ENCODE measurements at regions not wholly inside any gene's neighbourhood (a gene's known extent, or its start where the extent isn't known, plus 50 kb on each side); places are given as distances from the start of the nearest gene placed in this dataset.
"Not testable (repeated sequence)": the region's sequence is repeated elsewhere in the genome, so short reads cannot be mapped to it uniquely, and the experiment has no call there.

DNA sequence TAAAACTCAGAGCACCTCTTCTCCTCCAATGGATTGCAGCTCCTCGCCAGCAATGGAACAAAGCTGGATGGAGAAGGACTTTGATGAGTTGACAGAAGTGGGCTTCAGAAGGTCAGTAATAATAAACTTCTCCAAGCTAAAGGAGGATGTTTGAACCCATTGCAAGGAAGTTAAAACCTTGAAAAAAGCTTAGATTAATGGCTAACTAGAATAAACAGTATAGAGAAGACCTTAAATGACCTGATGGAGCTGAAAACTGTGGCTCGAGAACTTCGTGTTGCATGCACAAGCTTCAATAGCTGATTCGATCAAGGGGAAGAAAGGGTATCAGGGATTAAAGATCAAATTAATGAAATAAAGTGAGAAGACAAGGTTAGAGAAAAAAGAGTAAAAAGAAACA is 112.3 kb upstream of the PIK3R1 start:
- WGBS = 99% methylated on average over 4 of the region's 4 CpGs

DNA sequence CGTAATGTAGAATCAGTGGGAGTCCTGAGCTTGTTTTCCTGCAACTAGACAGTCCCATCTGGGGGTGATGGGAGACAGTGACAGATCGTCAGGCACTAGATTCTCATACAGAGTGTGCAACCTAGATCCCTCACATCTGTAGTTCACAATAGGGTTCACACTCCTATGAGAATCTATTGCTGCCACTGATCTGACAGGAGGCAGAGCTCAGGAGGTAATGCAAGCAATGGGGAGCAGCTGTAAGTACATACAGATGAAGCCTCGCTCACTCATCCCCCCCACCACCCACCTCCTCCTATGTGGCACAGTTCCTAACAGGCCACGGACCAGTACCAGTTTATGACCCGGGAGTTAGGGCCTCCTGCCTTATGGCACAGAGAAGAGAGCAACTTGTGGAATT is 116.2 kb upstream of the PIK3R1 start:
- H3K36me3 ChIP-seq (ENCODE audit: control insufficient read depth in 2 of 2, insufficient read depth in 2 of 2, low read length in 1 of 2) = no peaks in the 10 kb centered on the region
- H3K4me3 ChIP-seq (ENCODE audit: low read length in 2 of 2) = no peak overlapping the region
- no peak for DNase-seq (ENCODE audit: low read depth in 6 of 9, low spot score in 9 of 9)
- no peaks in the 10 kb centered on the region for H3K4me1 ChIP-seq (ENCODE audit: control insufficient read depth in 2 of 2, insufficient read depth in 2 of 2, low read length in 2 of 2)
- no peaks in the 10 kb centered on the region for H3K27me3 ChIP-seq (ENCODE audit: control insufficient read depth in 2 of 2, insufficient read depth in 1 of 2, low read length in 1 of 2)
- WGBS = 97% methylated on average over 5 of the region's 5 CpGs
- H3K27ac ChIP-seq (ENCODE audit: low read depth in 1 of 2, low read length in 1 of 2) = no peak overlapping the region
- H3K9me3 ChIP-seq (ENCODE audit: control insufficient read depth in 2 of 2, insufficient read depth in 1 of 2, low read length in 1 of 2) = peaks cover 0 to 5% of the 10 kb centered on the region in 2 donors

More for the DNA sequence above, 112.3 kb upstream of the PIK3R1 start:
- not testable (repeated sequence) for H3K27ac ChIP-seq (ENCODE audit: low read depth in 1 of 2, low read length in 1 of 2); H3K27me3 ChIP-seq (ENCODE audit: control insufficient read depth in 2 of 2, insufficient read depth in 1 of 2, low read length in 1 of 2); H3K4me1 ChIP-seq (ENCODE audit: control insufficient read depth in 2 of 2, insufficient read depth in 2 of 2, low read length in 2 of 2); H3K4me3 ChIP-seq (ENCODE audit: low read length in 2 of 2); H3K9me3 ChIP-seq (ENCODE audit: control insufficient read depth in 2 of 2, insufficient read depth in 1 of 2, low read length in 1 of 2); H3K36me3 ChIP-seq (ENCODE audit: control insufficient read depth in 2 of 2, insufficient read depth in 2 of 2, low read length in 1 of 2); DNase-seq (ENCODE audit: low read depth in 6 of 9, low spot score in 9 of 9)

DNA sequence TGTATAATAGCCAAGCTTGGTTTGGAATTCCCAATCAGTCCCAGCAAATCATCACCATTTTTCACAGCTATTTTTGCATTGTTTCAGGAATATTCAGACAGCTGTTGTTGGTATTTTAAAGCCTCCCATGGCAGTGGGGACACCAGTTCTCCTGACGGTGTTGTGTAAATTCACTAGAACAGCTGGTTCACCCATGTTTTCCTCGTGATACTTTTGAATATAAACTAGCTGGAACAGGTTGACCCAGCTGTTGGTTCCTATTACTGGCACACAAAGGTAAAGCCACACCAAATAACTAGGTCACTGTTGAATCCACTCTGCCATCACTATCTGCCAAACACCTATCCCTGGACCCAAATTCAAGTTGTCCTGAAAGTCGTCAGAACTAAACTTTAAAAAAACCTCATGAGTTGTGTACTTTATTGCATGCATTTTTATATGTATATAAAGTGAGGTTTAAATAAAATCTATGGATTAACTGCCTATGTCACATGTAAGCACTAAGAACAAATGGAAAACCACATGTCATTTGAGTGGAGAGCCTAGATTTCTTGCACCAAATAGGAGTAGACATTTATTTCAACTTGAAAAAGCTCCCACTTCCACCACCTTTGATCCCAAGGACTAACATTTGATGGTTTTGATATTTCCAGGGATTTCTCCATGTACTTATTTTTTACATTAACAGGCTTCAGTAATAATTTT is 121.9 kb upstream of the PIK3R1 start:
- DNase-seq (ENCODE audit: low read depth in 6 of 9, low spot score in 9 of 9) = no peak
- H3K9me3 ChIP-seq (ENCODE audit: control insufficient read depth in 2 of 2, insufficient read depth in 1 of 2, low read length in 1 of 2) = no peaks in the 10 kb centered on the region
- no peak overlapping the region for H3K4me3 ChIP-seq (ENCODE audit: low read length in 2 of 2)
- H3K27ac ChIP-seq (ENCODE audit: low read depth in 1 of 2, low read length in 1 of 2) = no peak overlapping the region
- H3K4me1 ChIP-seq (ENCODE audit: control insufficient read depth in 2 of 2, insufficient read depth in 2 of 2, low read length in 2 of 2) = no peaks in the 10 kb centered on the region
- WGBS = over 99% methylated on average over 3 of the region's 3 CpGs
- no peaks in the 10 kb centered on the region for H3K36me3 ChIP-seq (ENCODE audit: control insufficient read depth in 2 of 2, insufficient read depth in 2 of 2, low read length in 1 of 2)
- no peaks in the 10 kb centered on the region for H3K27me3 ChIP-seq (ENCODE audit: control insufficient read depth in 2 of 2, insufficient read depth in 1 of 2, low read length in 1 of 2)

GRCh38 chr5:68088302-68088701 is 127.3 kb upstream of the PIK3R1 start:
- Histone ChIP-seq H3K9me3 (ENCODE audit: control insufficient read depth in 2 of 2, insufficient read depth in 1 of 2, low read length in 1 of 2) (no peaks in the 10 kb centered on the region), H3K36me3 (ENCODE audit: control insufficient read depth in 2 of 2, insufficient read depth in 2 of 2, low read length in 1 of 2) (no peaks in the 10 kb centered on the region), H3K4me1 (ENCODE audit: control insufficient read depth in 2 of 2, insufficient read depth in 2 of 2, low read length in 2 of 2) (no peaks in the 10 kb centered on the region), H3K27ac (ENCODE audit: low read depth in 1 of 2, low read length in 1 of 2) (no peak overlapping the region), H3K4me3 (ENCODE audit: low read length in 2 of 2) (no peak overlapping the region), H3K27me3 (ENCODE audit: control insufficient read depth in 2 of 2, insufficient read depth in 1 of 2, low read length in 1 of 2) (no peaks in the 10 kb centered on the region)
- no peak for DNase-seq (ENCODE audit: low read depth in 6 of 9, low spot score in 9 of 9)
- WGBS = 98% methylated on average over 3 of the region's 3 CpGs

DNA sequence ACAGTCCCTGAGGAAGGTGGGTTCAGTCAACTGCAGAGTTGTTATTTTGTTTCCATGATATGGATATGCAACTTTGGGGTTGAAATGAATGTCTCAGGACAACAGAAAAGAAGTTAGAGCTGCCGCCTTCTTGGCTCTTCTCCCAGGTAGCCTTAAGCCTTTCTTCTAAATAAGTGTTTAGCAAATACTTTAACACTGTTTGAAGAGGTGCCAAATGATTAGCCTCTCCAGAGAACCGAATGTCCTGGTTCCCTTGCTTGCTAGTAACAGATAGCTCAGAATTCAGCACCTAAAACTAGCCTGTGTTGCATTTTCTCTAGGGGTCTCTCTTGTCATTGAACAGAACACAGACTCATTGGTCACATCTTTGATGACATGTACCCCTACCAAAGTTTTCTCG is 127.7 kb upstream of the PIK3R1 start:
- 83% methylated on average over 3 of the region's 3 CpGs for WGBS
- no peak overlapping the region for H3K27ac ChIP-seq (ENCODE audit: low read depth in 1 of 2, low read length in 1 of 2)
- no peak for DNase-seq (ENCODE audit: low read depth in 6 of 9, low spot score in 9 of 9)

GRCh38 chr5:68086857-68087256 is 128.7 kb upstream of the PIK3R1 start:
- Histone ChIP-seq H3K9me3 (ENCODE audit: control insufficient read depth in 2 of 2, insufficient read depth in 1 of 2, low read length in 1 of 2) (no peaks in the 10 kb centered on the region), H3K36me3 (ENCODE audit: control insufficient read depth in 2 of 2, insufficient read depth in 2 of 2, low read length in 1 of 2) (no peaks in the 10 kb centered on the region), H3K4me3 (ENCODE audit: low read length in 2 of 2) (no peak overlapping the region), H3K4me1 (ENCODE audit: control insufficient read depth in 2 of 2, insufficient read depth in 2 of 2, low read length in 2 of 2) (no peaks in the 10 kb centered on the region), H3K27ac (ENCODE audit: low read depth in 1 of 2, low read length in 1 of 2) (no peak overlapping the region), H3K27me3 (ENCODE audit: control insufficient read depth in 2 of 2, insufficient read depth in 1 of 2, low read length in 1 of 2) (no peaks in the 10 kb centered on the region)
- no peak for DNase-seq (ENCODE audit: low read depth in 6 of 9, low spot score in 9 of 9)
- WGBS = 91% methylated on average over 7 of the region's 7 CpGs

More for the DNA sequence above, 127.7 kb upstream of the PIK3R1 start:
- H3K4me1 ChIP-seq (ENCODE audit: control insufficient read depth in 2 of 2, insufficient read depth in 2 of 2, low read length in 2 of 2) = no peaks in the 10 kb centered on the region
- no peak overlapping the region for H3K4me3 ChIP-seq (ENCODE audit: low read length in 2 of 2)
- H3K27me3 ChIP-seq (ENCODE audit: control insufficient read depth in 2 of 2, insufficient read depth in 1 of 2, low read length in 1 of 2) = no peaks in the 10 kb centered on the region
- no peaks in the 10 kb centered on the region for H3K9me3 ChIP-seq (ENCODE audit: control insufficient read depth in 2 of 2, insufficient read depth in 1 of 2, low read length in 1 of 2)
- H3K36me3 ChIP-seq (ENCODE audit: control insufficient read depth in 2 of 2, insufficient read depth in 2 of 2, low read length in 1 of 2) = no peaks in the 10 kb centered on the region

GRCh38 chr5:68086439-68086838 is 129.1 kb upstream of the PIK3R1 start:
- no peaks in the 10 kb centered on the region for H3K36me3 ChIP-seq (ENCODE audit: control insufficient read depth in 2 of 2, insufficient read depth in 2 of 2, low read length in 1 of 2)
- H3K4me1 ChIP-seq (ENCODE audit: control insufficient read depth in 2 of 2, insufficient read depth in 2 of 2, low read length in 2 of 2) = no peaks in the 10 kb centered on the region
- no peak overlapping the region for H3K4me3 ChIP-seq (ENCODE audit: low read length in 2 of 2)
- no peak overlapping the region for H3K27ac ChIP-seq (ENCODE audit: low read depth in 1 of 2, low read length in 1 of 2)
- H3K27me3 ChIP-seq (ENCODE audit: control insufficient read depth in 2 of 2, insufficient read depth in 1 of 2, low read length in 1 of 2) = no peaks in the 10 kb centered on the region
- no peak for DNase-seq (ENCODE audit: low read depth in 6 of 9, low spot score in 9 of 9)
- WGBS = 94% methylated on average over 7 of the region's 7 CpGs
- no peaks in the 10 kb centered on the region for H3K9me3 ChIP-seq (ENCODE audit: control insufficient read depth in 2 of 2, insufficient read depth in 1 of 2, low read length in 1 of 2)

DNA sequence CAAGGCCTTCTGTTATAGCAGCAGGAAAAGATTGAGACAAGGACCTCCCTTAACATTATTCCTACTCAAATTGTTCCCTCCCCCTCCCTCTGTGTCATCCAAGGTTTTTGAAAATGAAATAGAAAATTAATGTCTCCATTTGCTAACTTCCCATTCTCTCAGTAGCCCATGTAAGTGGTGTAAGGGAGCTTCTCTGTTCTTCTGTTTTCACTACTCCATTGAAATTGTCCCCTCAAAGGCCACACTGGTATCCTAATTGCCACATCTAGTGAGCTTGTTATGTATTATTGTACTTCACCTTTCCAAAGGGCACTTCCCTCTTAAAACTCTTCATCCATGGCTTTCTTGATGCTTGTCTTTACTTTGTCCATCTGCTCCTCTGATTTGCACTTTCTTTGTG is 131.2 kb upstream of the PIK3R1 start:
- no peaks in the 10 kb centered on the region for H3K9me3 ChIP-seq (ENCODE audit: control insufficient read depth in 2 of 2, insufficient read depth in 1 of 2, low read length in 1 of 2)
- H3K27me3 ChIP-seq (ENCODE audit: control insufficient read depth in 2 of 2, insufficient read depth in 1 of 2, low read length in 1 of 2) = no peaks in the 10 kb centered on the region

DNA sequence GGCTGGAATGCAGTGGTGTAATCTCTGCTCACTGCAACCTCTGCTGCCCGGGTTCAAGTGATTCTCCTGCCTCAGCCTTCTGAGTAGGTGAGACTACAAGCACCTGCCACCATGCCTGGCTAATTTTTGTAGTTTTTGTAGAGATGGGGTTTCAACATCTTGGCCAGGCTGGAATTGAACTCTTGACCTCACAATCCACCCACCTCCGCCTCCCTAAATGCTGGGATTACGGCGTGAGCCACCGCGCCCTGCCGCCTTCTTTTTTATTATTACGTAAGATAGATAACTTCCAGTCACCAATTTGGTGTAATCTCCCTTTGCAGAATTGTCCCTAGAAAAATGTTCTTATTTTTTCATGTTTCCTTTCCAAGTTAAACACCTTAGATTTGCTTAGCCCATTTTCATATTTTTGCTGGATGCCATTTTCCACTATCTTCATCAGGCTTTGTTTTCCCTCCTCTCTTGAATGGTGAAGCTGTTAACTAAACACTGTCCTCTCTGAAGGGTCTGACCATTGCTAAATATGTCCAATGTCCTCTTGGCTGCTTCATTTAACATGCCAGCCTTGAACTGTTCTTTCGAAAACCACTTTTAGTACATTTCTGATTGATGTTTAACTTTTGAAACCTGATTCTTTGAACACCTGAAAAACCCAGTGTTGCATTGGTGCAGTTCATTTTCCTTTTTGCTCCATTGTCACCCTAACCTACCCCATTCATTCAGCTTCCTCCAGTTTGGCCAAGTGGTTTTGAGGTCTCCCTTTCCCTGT is 135.1 kb upstream of the PIK3R1 start:
- H3K9me3 ChIP-seq (ENCODE audit: control insufficient read depth in 2 of 2, insufficient read depth in 1 of 2, low read length in 1 of 2) = no peaks in the 10 kb centered on the region
- H3K27ac ChIP-seq (ENCODE audit: low read depth in 1 of 2, low read length in 1 of 2) = no peak overlapping the region
- no peak overlapping the region for H3K4me3 ChIP-seq (ENCODE audit: low read length in 2 of 2)
- no peaks in the 10 kb centered on the region for H3K4me1 ChIP-seq (ENCODE audit: control insufficient read depth in 2 of 2, insufficient read depth in 2 of 2, low read length in 2 of 2)
- no peak for DNase-seq (ENCODE audit: low read depth in 6 of 9, low spot score in 9 of 9)
- no peaks in the 10 kb centered on the region for H3K36me3 ChIP-seq (ENCODE audit: control insufficient read depth in 2 of 2, insufficient read depth in 2 of 2, low read length in 1 of 2)
- H3K27me3 ChIP-seq (ENCODE audit: control insufficient read depth in 2 of 2, insufficient read depth in 1 of 2, low read length in 1 of 2) = no peaks in the 10 kb centered on the region
- 87% methylated on average over 9 of the region's 9 CpGs for WGBS

More for the DNA sequence above, 131.2 kb upstream of the PIK3R1 start:
- Histone ChIP-seq H3K36me3 (ENCODE audit: control insufficient read depth in 2 of 2, insufficient read depth in 2 of 2, low read length in 1 of 2) (no peaks in the 10 kb centered on the region), H3K4me3 (ENCODE audit: low read length in 2 of 2) (no peak overlapping the region), H3K4me1 (ENCODE audit: control insufficient read depth in 2 of 2, insufficient read depth in 2 of 2, low read length in 2 of 2) (no peaks in the 10 kb centered on the region), H3K27ac (ENCODE audit: low read depth in 1 of 2, low read length in 1 of 2) (no peak overlapping the region)
- DNase-seq (ENCODE audit: low read depth in 6 of 9, low spot score in 9 of 9) = no peak

All from thymus (tissue), 11 donors.